Suprapubic skin (tissue), 3 donors: ENCODE measurements at regions not wholly inside any gene's neighbourhood (a gene's known extent, or its start where the extent isn't known, plus 50 kb on each side); places are given as distances from the start of the nearest gene placed in this dataset.

Experiments used
- CTCF ChIP-seq, 2 donors: fragments of 200-600 bp in 1 of 2; fragments of 450-650 bp in 1 of 2; sonication (generic) in 1 of 2; IDR thresholded peaks; one replicate each; pipeline ENCODE4 v1.5.1; 2016 to 2019; ENCODE audit warnings: antibody characterized with exemption in 2 of 2, mild to moderate bottlenecking in 1 of 2, moderate library complexity in 1 of 2
- POLR2A ChIP-seq, 2 donors: fragments of 450-650 bp; IDR thresholded peaks; one replicate each; pipeline ENCODE4 v1.6.1; 2017; ENCODE audit warnings: antibody characterized with exemption in 2 of 2, mild to moderate bottlenecking in 2 of 2, moderate library complexity in 2 of 2

GRCh38 chr14:30204431-30204980 lies 276.9 kb upstream of the PRKD1 start:
- TF ChIP-seq CTCF (IDR thresholded peaks at IDR 0.05) (no peak), POLR2A (IDR thresholded peaks at IDR 0.05) (no peak)
